Stomach (tissue), 4 donors: ENCODE measurements at regions not wholly inside any gene's neighbourhood (a gene's known extent, or its start where the extent isn't known, plus 50 kb on each side); places are given as distances from the start of the nearest gene placed in this dataset.

Source experiments
- CTCF ChIP-seq, 7 experiments: fragments of 450-650 bp in 4 of 7; fragments of 200-600 bp in 3 of 7; sonication (generic) in 3 of 7; IDR thresholded peaks; one replicate each; pipeline ENCODE4 v1.5.1; 2016 to 2019; ENCODE audit warnings: antibody characterized with exemption in 7 of 7, control low read depth in 2 of 7, mild to moderate bottlenecking in 1 of 7
- EP300 ChIP-seq: sonication (generic); formaldehyde crosslinking; IDR thresholded peaks from one replicate; pipeline ENCODE4 v1.6.1; 2017; ENCODE audit warnings: antibody characterized with exemption
- POLR2A ChIP-seq, 4 donors: fragments of 450-650 bp; IDR thresholded peaks; one replicate each; pipeline ENCODE4 v1.6.1; 2016; ENCODE audit warnings: antibody characterized with exemption in 4 of 4, control low read depth in 2 of 4, mild to moderate bottlenecking in 1 of 4, moderate library complexity in 1 of 4
- POLR2AphosphoS5 ChIP-seq, 3 donors: sonication (generic); formaldehyde crosslinking; IDR thresholded peaks; one replicate each; pipeline ENCODE4 v1.6.1; 2016; ENCODE audit warnings: antibody characterized with exemption in 3 of 3

DNA sequence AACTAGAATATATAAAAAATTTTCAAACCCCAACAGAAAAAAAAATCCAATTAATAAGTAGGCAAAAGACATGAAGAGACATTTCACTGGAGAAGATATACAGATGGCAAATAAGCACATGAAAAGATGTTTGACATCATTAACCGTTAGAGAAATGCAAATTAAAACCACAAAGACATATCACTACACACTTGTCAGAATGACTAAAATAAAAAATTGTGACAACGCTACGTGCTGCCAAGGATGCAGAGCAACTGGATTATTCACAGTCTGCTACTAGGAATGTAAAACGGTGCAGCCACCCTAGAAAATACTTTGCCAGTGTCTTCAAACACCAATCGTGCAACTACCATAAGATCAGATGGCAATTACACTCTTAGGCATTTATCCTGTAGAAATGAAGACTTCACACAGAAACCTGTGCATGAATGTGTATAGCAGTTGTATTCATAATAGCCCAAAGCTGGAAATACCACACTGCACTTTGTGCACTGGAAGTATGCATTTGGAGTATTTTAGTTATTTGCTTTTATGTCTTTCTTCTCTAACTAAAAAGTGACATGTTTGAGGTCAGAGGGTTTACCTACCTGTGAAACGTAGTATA lies 75.3 kb upstream of the PALMD start:
- TF ChIP-seq CTCF (IDR thresholded peaks at IDR 0.05) (no peak), EP300 (no peak), POLR2AphosphoS5 (IDR thresholded peaks at IDR 0.05) (no peak), POLR2A (IDR thresholded peaks at IDR 0.05) (no peak)
